Endothelial cell of umbilical vein (primary cell): ENCODE measurements at regions not wholly inside any gene's neighbourhood (a gene's known extent, or its start where the extent isn't known, plus 50 kb on each side); places are given as distances from the start of the nearest gene placed in this dataset.

ENCODE experiments used
- BruUV-seq: library from RNA; stranded (reverse); fragments of 400-500 nt; replicated peaks from 2 replicates; lab custom pipeline; 2021; lab: Mats Ljungman, UMichigan
- CTCF ChIA-PET: fragments of 300-600, 350-600 bp; sonication (Branson Sonifier 250); formaldehyde crosslinking; loops from one replicate; lab custom pipeline; 2021; ENCODE audit warnings: antibody characterized with exemption, inconsistent platforms; lab: Charles Lee
- POLR2A ChIA-PET: fragments of 300-600, 350-600 bp; sonication (Branson Sonifier 250); formaldehyde crosslinking; loops from one replicate; lab custom pipeline; 2021; ENCODE audit warnings: antibody characterized with exemption, inconsistent platforms; lab: Charles Lee
- DNase-seq: peaks from one replicate; pipeline ENCODE4 v3.0.0-alpha.2; 2011; ENCODE audit warnings: low read depth, low spot score
- FAIRE-seq: peaks from 2 replicates; lab custom pipeline; 2011; peaks lifted over from hg19 to GRCh38; lab: Jason Lieb, UNC
- H2AFZ ChIP-seq: 2 replicates; pipeline ENCODE4 v1.6.0; 2012; ENCODE audit warnings: low read depth, low read length, control low read depth, inconsistent platforms
- H3K27ac ChIP-seq: 2 replicates; pipeline ENCODE4 v1.5.1; 2011; ENCODE audit warnings: low read depth, mild to moderate bottlenecking, control low read depth, low read length, moderate library complexity; ENCODE audit not compliant: insufficient read depth
- H3K27me3 ChIP-seq, 2 experiments: 2 replicates each; pipeline versions ENCODE4 v1.6.0 to v1.6.1; 2011; ENCODE audit warnings: low read length in 2 of 2, mixed read lengths in 1 of 2; ENCODE audit not compliant: control insufficient read depth in 2 of 2, insufficient read depth in 2 of 2
- H3K36me3 ChIP-seq, 2 experiments: 2 replicates in 1 of 2; 3 replicates in 1 of 2; pipeline ENCODE4 v1.5.1; 2011; ENCODE audit warnings: low read length in 2 of 2, mild to moderate bottlenecking in 1 of 2, moderate library complexity in 1 of 2; ENCODE audit not compliant: control insufficient read depth in 2 of 2, insufficient read depth in 2 of 2; ENCODE audit errors: extremely low read depth in 1 of 2
- H3K4me1 ChIP-seq: 3 replicates; pipeline ENCODE4 v1.5.1; 2011; ENCODE audit warnings: mild to moderate bottlenecking, low read length; ENCODE audit not compliant: control insufficient read depth, insufficient read depth; ENCODE audit errors: extremely low read depth
- H3K4me2 ChIP-seq: 2 replicates; pipeline ENCODE4 v1.6.1; 2011; ENCODE audit warnings: low read length, control low read depth, mixed read lengths; ENCODE audit not compliant: insufficient read depth
- H3K4me3 ChIP-seq, 3 experiments: fragments of 200-600 bp in 1 of 3; sonication (generic), shearing (Covaris generic) in 1 of 3; replicated peaks in 1 of 3; 2 replicates each; pipeline ENCODE4 v1.5.1; 2011 to 2016; ENCODE audit warnings: control low read depth in 3 of 3, low read length in 3 of 3, mild to moderate bottlenecking in 2 of 3, inconsistent platforms in 1 of 3, low read depth in 1 of 3, moderate library complexity in 1 of 3; ENCODE audit not compliant: insufficient read depth in 1 of 3
- H3K79me2 ChIP-seq: 2 replicates; pipeline ENCODE4 v1.6.0; 2012; ENCODE audit warnings: low read length, inconsistent platforms; ENCODE audit not compliant: control insufficient read depth, insufficient read depth
- H3K9ac ChIP-seq: replicated peaks from 2 replicates; pipeline ENCODE3; 2011; ENCODE audit warnings: low read length, control low read depth; ENCODE audit not compliant: insufficient read depth; ENCODE audit errors: extremely low read depth
- H3K9me1 ChIP-seq: replicated peaks from 3 replicates; pipeline ENCODE4 v1.6.0; 2011; ENCODE audit warnings: mild to moderate bottlenecking, low read length; ENCODE audit not compliant: control insufficient read depth, insufficient read depth; ENCODE audit errors: extremely low read depth
- H3K9me3 ChIP-seq: replicated peaks from 2 replicates; pipeline ENCODE4 v1.5.1; 2012; ENCODE audit warnings: low read length, inconsistent platforms; ENCODE audit not compliant: control insufficient read depth, insufficient read depth
- H4K20me1 ChIP-seq: replicated peaks from 2 replicates; pipeline ENCODE3; 2011; ENCODE audit warnings: mild to moderate bottlenecking, low read length; ENCODE audit not compliant: control insufficient read depth, insufficient read depth; ENCODE audit errors: extremely low read depth
- CTCF ChIP-seq, 2 donors: IDR thresholded peaks; 1 replicate in 1 of 2; 2 replicates in 1 of 2; pipeline ENCODE4 v1.5.1; 2011; ENCODE audit warnings: low read length in 2 of 2, mild to moderate bottlenecking in 2 of 2, moderate library complexity in 2 of 2, control low read depth in 1 of 2, inconsistent platforms in 1 of 2, low read depth in 1 of 2; ENCODE audit not compliant: insufficient read depth in 1 of 2; ENCODE audit errors: extremely low read depth in 1 of 2
- FOS ChIP-seq: IDR thresholded peaks from 2 replicates; pipeline ENCODE4 v1.6.1; 2011; ENCODE audit warnings: mild to moderate bottlenecking, low read length, moderate library complexity, borderline replicate concordance; ENCODE audit not compliant: insufficient read depth
- MYC ChIP-seq: IDR thresholded peaks from one replicate; pipeline ENCODE4 v1.6.1; 2011; ENCODE audit warnings: mild to moderate bottlenecking, low read depth, low read length
- POLR2A ChIP-seq: IDR thresholded peaks from 2 replicates; pipeline ENCODE4 v1.6.1; 2012; ENCODE audit warnings: low read depth, mild to moderate bottlenecking, control low read depth, low read length
- dilution Hi-C: fragments of 300-500 bp; cut with MboI; formaldehyde crosslinking; loops from one replicate; pipeline ENCODE4 v1.15.0; 2019; ENCODE audit warnings: low sequenced_read_pairs; ENCODE audit not compliant: extremely low pct_ligation_motif_present
- intact Hi-C: fragments of 100-400 bp; cut with micrococcal nuclease; formaldehyde crosslinking; loops from one replicate; pipeline ENCODE4 v1.10.0; 2022

- CTCF ChIA-PET = no interaction called here
- H3K79me2 ChIP-seq = no peaks in the 10 kb centered on the region
- H4K20me1 ChIP-seq = no peaks in the 10 kb centered on the region
- no peak overlapping the region for H2AFZ ChIP-seq
- H3K4me2 ChIP-seq = no peak overlapping the region
- no peak overlapping the region for H3K9ac ChIP-seq
- FAIRE-seq = no peak
- H3K27me3 ChIP-seq = no peaks in the 10 kb centered on the region
- no peak for DNase-seq
- no peak overlapping the region for H3K4me3 ChIP-seq
- no peaks in the 10 kb centered on the region for H3K36me3 ChIP-seq
- H3K4me1 ChIP-seq = no peaks in the 10 kb centered on the region
- POLR2A ChIA-PET = no interaction called here
- no TSS peak for BruUV-seq
- no peaks in the 10 kb centered on the region for H3K9me3 ChIP-seq
- dilution Hi-C loops = no loop called here
- H3K27ac ChIP-seq = no peak overlapping the region
- H3K9me1 ChIP-seq = no peaks in the 10 kb centered on the region
- TF ChIP-seq FOS = no peak
- TF ChIP-seq POLR2A = no peak
- no peak for TF ChIP-seq MYC
- intact Hi-C loops = no loop called here
These were observed 271.4 kb upstream of the MAN1A1 start for GRCh38 chr6:119620846-119621555.

- no TSS peak for BruUV-seq
- no peaks in the 10 kb centered on the region for H3K9me1 ChIP-seq
These were observed 264.6 kb upstream of the MAN1A1 start for GRCh38 chr6:119614138-119614537.

More at GRCh38 chr6:119614138-119614537, 264.6 kb upstream of the MAN1A1 start:
- Histone ChIP-seq H3K27ac (no peak overlapping the region), H3K4me3 (no peak overlapping the region), H3K79me2 (no peaks in the 10 kb centered on the region), H4K20me1 (no peaks in the 10 kb centered on the region), H3K27me3 (no peaks in the 10 kb centered on the region), H3K36me3 (no peaks in the 10 kb centered on the region), H3K4me2 (no peak overlapping the region), H3K9ac (no peak overlapping the region), H2AFZ (no peak overlapping the region), H3K4me1 (no peaks in the 10 kb centered on the region), H3K9me3 (no peaks in the 10 kb centered on the region)
- intact Hi-C loops = no loop called here
- ChIA-PET POLR2A (no interaction called here), CTCF (no interaction called here)
- no peak for DNase-seq
- no peak for FAIRE-seq
- dilution Hi-C loops = no loop called here
- no peak for TF ChIP-seq CTCF (IDR thresholded peaks at IDR 0.05; ENCODE audit: extremely low read depth in 1 of 2, insufficient read depth in 1 of 2, low read depth in 1 of 2, low read length in 2 of 2)
